K562 (cell line): ENCODE measurements at regions not wholly inside any gene's neighbourhood (a gene's known extent, or its start where the extent isn't known, plus 50 kb on each side); places are given as distances from the start of the nearest gene placed in this dataset.
A peak's percentile ranks its signal among the peaks of the same experiment; 100 is the strongest.

Experiments
- ATAC-seq: fragments of 200-7000 bp; cut with Tn5 transposase; 3 replicates; pipeline ENCODE4 v1.9.1; 2020; ENCODE audit warnings: moderate library complexity
- BruUV-seq: library from RNA; stranded (reverse); fragments of 400-500 nt; replicated peaks from 2 replicates; lab custom pipeline; 2021; lab: Mats Ljungman, UMichigan
- CTCF ChIA-PET: fragments of 300-600 bp; formaldehyde crosslinking; extraction: SDS; loops from one replicate; lab custom pipeline; 2021; ENCODE audit warnings: low intra/inter-chr PET ratio; lab: Yijun Ruan, JAX
- POLR2A ChIA-PET: fragments of 300-600, 350-650 bp; sonication (Branson Sonifier 250); formaldehyde crosslinking; extraction: SDS; loops from one replicate; lab custom pipeline; 2021; ENCODE audit warnings: antibody characterized with exemption, inconsistent platforms; lab: Yijun Ruan, JAX
- DNase-seq, 4 experiments: peaks; one replicate each; pipeline versions ENCODE4 v3.0.0 to v3.0.0-alpha.2; 2011 to 2018; ENCODE audit warnings: low spot score in 3 of 4, mixed read lengths in 3 of 4; ENCODE audit errors: extremely low read depth in 1 of 4
- FAIRE-seq: peaks from 2 replicates; lab custom pipeline; 2011; peaks lifted over from hg19 to GRCh38; lab: Jason Lieb, UNC
- H2AFZ ChIP-seq: 2 replicates; pipeline ENCODE4 v1.6.0; 2011; ENCODE audit warnings: low read depth, low read length, control low read depth, inconsistent platforms
- H3K27ac ChIP-seq: fragments of 200-600 bp; 3 replicates; pipeline ENCODE4 v1.8.0; 2011; ENCODE audit warnings: low read depth, mild to moderate bottlenecking, control low read depth, inconsistent platforms, low read length, moderate library complexity, mixed read lengths; ENCODE audit errors: extremely low read depth
- H3K27me3 ChIP-seq, 2 experiments: fragments of 300-600 bp in 1 of 2; 2 replicates in 1 of 2; 3 replicates in 1 of 2; pipeline versions ENCODE4 v1.6.0 to v1.8.0; 2011; ENCODE audit warnings: inconsistent platforms in 2 of 2, low read length in 2 of 2, mild to moderate bottlenecking in 1 of 2, mixed read lengths in 1 of 2, moderate library complexity in 1 of 2; ENCODE audit not compliant: control insufficient read depth in 2 of 2, insufficient read depth in 2 of 2
- H3K36me3 ChIP-seq: fragments of 300-600 bp; 3 replicates; pipeline ENCODE4 v1.8.0; 2011; ENCODE audit warnings: mild to moderate bottlenecking, low read length, inconsistent platforms; ENCODE audit not compliant: control insufficient read depth, insufficient read depth
- H3K4me1 ChIP-seq, 2 experiments: fragments of 200-600 bp in 1 of 2; replicated peaks in 1 of 2; 2 replicates in 1 of 2; 3 replicates in 1 of 2; pipeline versions ENCODE4 v1.5.1 to v1.8.0; 2011; ENCODE audit warnings: inconsistent platforms in 2 of 2, low read length in 2 of 2, mild to moderate bottlenecking in 1 of 2, mixed read lengths in 1 of 2, moderate library complexity in 1 of 2; ENCODE audit not compliant: control insufficient read depth in 2 of 2, insufficient read depth in 2 of 2
- H3K4me2 ChIP-seq: 2 replicates; pipeline ENCODE4 v1.6.1; 2011; ENCODE audit warnings: low read length, control low read depth, inconsistent platforms, mixed read lengths; ENCODE audit not compliant: insufficient read depth
- H3K4me3 ChIP-seq: fragments of 200-600 bp; sonication (generic), shearing (Covaris generic); 2 replicates; pipeline ENCODE4 v1.5.1; 2016; ENCODE audit warnings: control low read depth, inconsistent platforms
- H3K79me2 ChIP-seq: fragments of 200-600 bp; 3 replicates; pipeline ENCODE4 v1.8.0; 2011; ENCODE audit warnings: low read length, inconsistent platforms; ENCODE audit not compliant: control insufficient read depth, insufficient read depth
- H3K9ac ChIP-seq, 2 experiments: 2 replicates each; pipeline versions ENCODE4 v1.6.0 to v1.6.1; 2011; ENCODE audit warnings: low read depth in 2 of 2, low read length in 2 of 2, control low read depth in 1 of 2, inconsistent platforms in 1 of 2, mild to moderate bottlenecking in 1 of 2, mixed read lengths in 1 of 2; ENCODE audit not compliant: insufficient read depth in 1 of 2
- H3K9me1 ChIP-seq: one replicate; pipeline ENCODE4 v1.6.0; 2011; ENCODE audit warnings: inconsistent platforms, mild to moderate bottlenecking, low read length, moderate library complexity; ENCODE audit not compliant: control insufficient read depth, insufficient read depth
- H3K9me3 ChIP-seq: replicated peaks from 2 replicates; pipeline ENCODE4 v1.5.1; 2011; ENCODE audit warnings: low read depth, low read length, inconsistent platforms; ENCODE audit not compliant: control insufficient read depth, insufficient read depth
- H4K20me1 ChIP-seq: replicated peaks from 2 replicates; pipeline ENCODE4 v1.6.1; 2011; ENCODE audit warnings: low read length, inconsistent platforms, mixed read lengths; ENCODE audit not compliant: control insufficient read depth, insufficient read depth
- E2F8 ChIP-seq: fragments of 450-650 bp; IDR thresholded peaks from 2 replicates; pipeline ENCODE4 v1.7.1; 2018; ENCODE audit warnings: mild to moderate bottlenecking, low read depth; ENCODE audit not compliant: partially characterized antibody
- FOXM1 ChIP-seq, 2 experiments: fragments of 450-650 bp in 1 of 2; sonication (generic) in 1 of 2; formaldehyde crosslinking in 1 of 2; IDR thresholded peaks; 2 replicates each; pipeline versions ENCODE4 v1.6.1 to v1.9.0; 2017 to 2022; ENCODE audit warnings: low read depth in 2 of 2, mild to moderate bottlenecking in 2 of 2, missing genetic modification reagents in 1 of 2, moderate library complexity in 1 of 2
- HNRNPL ChIP-seq: fragments of 200-400 bp; formaldehyde crosslinking; IDR thresholded peaks from 2 replicates; pipeline ENCODE4 v1.6.1; 2017; ENCODE audit warnings: low read depth, mild to moderate bottlenecking, low read length
- RB1 ChIP-seq: fragments of 450-650 bp; IDR thresholded peaks from 2 replicates; pipeline ENCODE4 v1.6.1; 2017; ENCODE audit warnings: low read depth, mild to moderate bottlenecking
- TSC22D4 ChIP-seq: fragments of 450-650 bp; IDR thresholded peaks from 2 replicates; pipeline ENCODE4 v1.6.1; 2016; ENCODE audit warnings: missing genetic modification characterization, missing biosample characterization, control low read depth
- XRCC4 ChIP-seq: IDR thresholded peaks from one replicate; pipeline ENCODE4 v1.6.1; 2011; ENCODE audit not compliant: insufficient read depth, insufficient read length; ENCODE audit errors: extremely low read depth
- ZBTB26 ChIP-seq: fragments of 450-650 bp; formaldehyde crosslinking; IDR thresholded peaks from 2 replicates; pipeline ENCODE4 v1.4.0; 2022; ENCODE audit warnings: missing genetic modification characterization
- ZNF124 ChIP-seq: sonication (generic); formaldehyde crosslinking; IDR thresholded peaks from 2 replicates; pipeline ENCODE4 v1.8.1; 2022; ENCODE audit warnings: missing genetic modification reagents
- ZNF134 ChIP-seq: fragments of 250-450 bp; sonication (Bioruptor Pico); conservative IDR thresholded peaks from 2 replicates; pipeline ENCODE4 v1.4.0; 2020
- ZNF282 ChIP-seq: sonication (generic); formaldehyde crosslinking; IDR thresholded peaks from 2 replicates; pipeline ENCODE4 v1.8.1; 2023; ENCODE audit warnings: missing genetic modification reagents
- ZNF583 ChIP-seq: fragments of 250-450 bp; sonication (Bioruptor Pico); IDR thresholded peaks from 2 replicates; pipeline ENCODE4 v1.4.0; 2020
- WGBS: fragments of 100-300 bp; shearing (Covaris generic); methylation state at CpG from one replicate; pipeline ENCODE4 v1.1.6; 2016; ENCODE audit warnings: low coverage, mixed read lengths; ENCODE audit not compliant: insufficient coverage; ENCODE audit errors: missing lambda C conversion rate; 5-methylcytosine and 5-hydroxymethylcytosine counted together
- in situ Hi-C: fragments of 300-500 bp; cut with MboI; formaldehyde crosslinking; loops from 4 replicates; pipeline ENCODE4 v1.15.0; 2018; ENCODE audit warnings: inconsistent platforms, mixed read lengths
- intact Hi-C: fragments of 100-400 bp; cut with micrococcal nuclease; formaldehyde crosslinking; loops from 2 replicates; pipeline ENCODE4 v1.14.2; 2022

- Histone ChIP-seq H3K27ac (no peak overlapping the region), H3K79me2 (no peaks in the 10 kb centered on the region), H4K20me1 (no peaks in the 10 kb centered on the region), H3K4me3 (no peak overlapping the region), H3K4me1 (no peaks in the 10 kb centered on the region; a peak in 1 of 5 replicates), H3K27me3 (peaks cover 0 to 6% of the 10 kb centered on the region in 2 experiments; a peak in 2 of 5 replicates), H3K9me3 (no peaks in the 10 kb centered on the region), H2AFZ (no peak overlapping the region), H3K9ac (no peak overlapping the region), H3K9me1 (no peaks in the 10 kb centered on the region), H3K36me3 (no peaks in the 10 kb centered on the region), H3K4me2 (no peak overlapping the region)
- DNase-seq (no peak), ATAC-seq (no peak), FAIRE-seq (no peak)
- in situ Hi-C loops, result no loop called here
- TF ChIP-seq ZNF134, result peak; percentile 84
- no peak for TF ChIP-seq RB1
- no peak for TF ChIP-seq TSC22D4 (tag)
- ChIA-PET POLR2A (no interaction called here), CTCF (no interaction called here)
- WGBS, result 0% methylated on average over 4 of the region's 4 CpGs
- BruUV-seq, result no TSS peak
- intact Hi-C loops, result loop anchor here (10.0 kb wide), 1 partner anchor 1258 kb away; the partner anchor contains the start of gene HJURP
Observed at GRCh38 chr2:235112365-235112764, 160.5 kb downstream of the SH3BP4 start.

- ATAC-seq (no peak; the same call in 2 of the 3 replicates), DNase-seq (no peak), FAIRE-seq (no peak)
- ChIA-PET CTCF (no interaction called here), POLR2A (no interaction called here)
- in situ Hi-C loops (no loop called here), intact Hi-C loops (loop anchor here (10.0 kb wide), 1 partner anchor 1259 kb away; the partner anchor contains the start of gene HJURP)
- 0% methylated on average over 6 of the region's 10 CpGs for WGBS
- H3K9me1 ChIP-seq, result no peaks in the 10 kb centered on the region
- no peak overlapping the region for H3K4me3 ChIP-seq
- no peaks in the 10 kb centered on the region for H3K36me3 ChIP-seq
- H3K27ac ChIP-seq, result no peak overlapping the region
- H3K4me1 ChIP-seq, result no peaks in the 10 kb centered on the region; a peak in 1 of 5 replicates
- no peak overlapping the region for H3K4me2 ChIP-seq
- H4K20me1 ChIP-seq, result no peaks in the 10 kb centered on the region
- H3K9me3 ChIP-seq, result no peaks in the 10 kb centered on the region
- no peak overlapping the region for H2AFZ ChIP-seq
- no peak overlapping the region for H3K9ac ChIP-seq
- H3K79me2 ChIP-seq, result no peaks in the 10 kb centered on the region
- H3K27me3 ChIP-seq, result peaks cover 0 to 6% of the 10 kb centered on the region in 2 experiments; a peak in 2 of 5 replicates
- no TSS peak for BruUV-seq
- TF ChIP-seq ZNF282 (CRISPR knock-in tag) (no peak), HNRNPL (no peak), FOXM1 (IDR thresholded peaks at IDR 0.05; ENCODE audit: low read depth) (no peak), FOXM1 (CRISPR knock-in tag; IDR thresholded peaks at IDR 0.05; ENCODE audit: low read depth) (no peak), ZNF583 (no peak), XRCC4 (no peak), E2F8 (no peak), ZNF124 (CRISPR knock-in tag) (no peak), ZBTB26 (CRISPR knock-in tag) (no peak)
Observed at GRCh38 chr2:235113854-235114253, 162.0 kb downstream of the SH3BP4 start.
